ENCODE measurements at regions not wholly inside any gene's neighbourhood (a gene's known extent, or its start where the extent isn't known, plus 50 kb on each side); places are given as distances from the start of the nearest gene placed in this dataset.

DNA sequence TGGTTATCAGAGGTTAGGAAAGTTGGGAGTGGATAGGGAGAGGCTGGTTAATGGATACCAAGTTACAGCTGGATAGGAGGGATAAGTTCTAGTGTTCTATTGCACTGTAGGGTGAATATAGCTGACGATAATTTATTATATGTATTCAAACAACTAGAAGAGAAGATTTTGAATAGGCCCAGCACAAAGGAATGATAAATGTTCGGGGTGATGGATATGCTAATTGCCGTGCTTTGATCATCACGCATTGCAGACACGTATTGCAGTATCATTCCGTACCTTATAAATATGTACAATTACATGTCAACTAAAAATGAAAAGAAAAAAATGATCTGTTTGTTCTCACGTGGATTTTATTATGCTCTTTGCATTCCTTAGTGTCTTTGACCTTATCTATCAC, 369.2 kb upstream of the PKDCC start:
- WGBS, result 87% methylated on average over 3 of the region's 7 CpGs
- Histone ChIP-seq H3K36me3 (ENCODE audit: insufficient read depth, low read length) (no peaks in the 10 kb centered on the region), H3K9me3 (ENCODE audit: insufficient read depth, low read depth, low read length) (no peaks in the 10 kb centered on the region)

DNA sequence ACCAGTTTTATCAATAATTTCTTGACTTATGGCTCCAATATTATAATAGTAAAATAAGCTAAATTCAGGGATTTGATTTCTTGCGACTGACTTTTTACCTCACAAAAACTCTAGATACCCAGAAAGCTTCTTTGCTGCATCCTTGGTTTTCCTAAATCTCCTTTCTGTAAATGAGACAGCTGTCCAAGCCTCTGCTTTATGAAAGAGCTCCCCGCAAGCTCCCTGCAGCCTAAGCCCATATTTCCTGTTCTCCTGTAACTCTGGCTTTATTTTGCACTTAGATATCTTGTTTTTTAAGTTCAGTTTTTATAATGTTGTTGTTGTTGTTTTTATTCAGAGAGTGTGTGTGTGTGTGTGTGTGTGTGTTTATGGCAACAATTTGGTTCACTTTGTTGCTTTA, 361.7 kb upstream of the PKDCC start:
- no peaks in the 10 kb centered on the region for H3K9me3 ChIP-seq (ENCODE audit: insufficient read depth, low read depth, low read length)
- H3K4me3 ChIP-seq (ENCODE audit: low read length), result no peak overlapping the region
- no peaks in the 10 kb centered on the region for H3K4me1 ChIP-seq (ENCODE audit: insufficient read depth, low read length)
- no peak overlapping the region for H3K9ac ChIP-seq (ENCODE audit: low read depth, low read length)
- 94% methylated on average over 2 of the region's 2 CpGs for WGBS
- H3K36me3 ChIP-seq (ENCODE audit: insufficient read depth, low read length), result no peaks in the 10 kb centered on the region
- H3K27me3 ChIP-seq (ENCODE audit: insufficient read depth, low read length), result no peaks in the 10 kb centered on the region
- H3K27ac ChIP-seq (ENCODE audit: low read depth, low read length), result no peak overlapping the region

More for the DNA sequence above, 369.2 kb upstream of the PKDCC start:
- H3K4me3 ChIP-seq (ENCODE audit: low read length), result no peak overlapping the region
- H3K4me1 ChIP-seq (ENCODE audit: insufficient read depth, low read length), result no peaks in the 10 kb centered on the region
- H3K27ac ChIP-seq (ENCODE audit: low read depth, low read length), result no peak overlapping the region
- no peak overlapping the region for H3K9ac ChIP-seq (ENCODE audit: low read depth, low read length)
- no peaks in the 10 kb centered on the region for H3K27me3 ChIP-seq (ENCODE audit: insufficient read depth, low read length)

GRCh38 chr2:41691561-41691960, 356.3 kb upstream of the PKDCC start:
- H3K27ac ChIP-seq (ENCODE audit: low read depth, low read length), result no peak overlapping the region
- no peaks in the 10 kb centered on the region for H3K27me3 ChIP-seq (ENCODE audit: insufficient read depth, low read length)
- 85% methylated on average over 1 of the region's 1 CpG for WGBS
- no peaks in the 10 kb centered on the region for H3K9me3 ChIP-seq (ENCODE audit: insufficient read depth, low read depth, low read length)
- no peaks in the 10 kb centered on the region for H3K4me1 ChIP-seq (ENCODE audit: insufficient read depth, low read length)
- H3K36me3 ChIP-seq (ENCODE audit: insufficient read depth, low read length), result no peaks in the 10 kb centered on the region
- H3K4me3 ChIP-seq (ENCODE audit: low read length), result no peak overlapping the region
- H3K9ac ChIP-seq (ENCODE audit: low read depth, low read length), result no peak overlapping the region

DNA sequence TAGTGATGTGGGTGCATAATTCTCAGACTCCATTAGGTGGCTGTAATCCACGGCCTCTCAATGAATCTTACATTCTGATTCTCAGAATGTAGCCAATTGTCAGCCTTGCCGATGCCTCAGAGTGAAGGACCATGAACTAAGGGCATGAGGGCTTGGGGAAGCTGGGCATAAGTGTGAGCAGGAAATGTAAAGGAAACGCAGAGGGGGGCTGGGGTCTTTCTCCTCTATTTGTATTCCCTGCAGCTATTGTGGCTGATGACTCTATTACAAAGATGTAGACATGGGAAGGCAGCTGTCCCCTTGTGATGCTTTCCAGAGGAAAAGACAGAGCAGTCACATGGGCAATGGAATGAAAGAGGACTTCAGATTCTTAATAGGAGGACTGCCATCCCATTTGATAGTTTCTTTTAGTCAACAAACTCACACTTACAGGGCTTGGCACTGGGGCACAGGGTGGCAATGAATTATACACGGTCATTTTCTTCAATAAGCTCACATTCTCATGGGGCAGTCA, 353.2 kb upstream of the PKDCC start:
- H3K4me1 ChIP-seq (ENCODE audit: insufficient read depth, low read length), result no peaks in the 10 kb centered on the region
- 96% methylated on average over 4 of the region's 4 CpGs for WGBS
- no peak overlapping the region for H3K4me3 ChIP-seq (ENCODE audit: low read length)
- no peaks in the 10 kb centered on the region for H3K9me3 ChIP-seq (ENCODE audit: insufficient read depth, low read depth, low read length)
- H3K27ac ChIP-seq (ENCODE audit: low read depth, low read length), result no peak overlapping the region
- no peaks in the 10 kb centered on the region for H3K27me3 ChIP-seq (ENCODE audit: insufficient read depth, low read length)
- H3K36me3 ChIP-seq (ENCODE audit: insufficient read depth, low read length), result no peaks in the 10 kb centered on the region
- H3K9ac ChIP-seq (ENCODE audit: low read depth, low read length), result no peak overlapping the region

DNA sequence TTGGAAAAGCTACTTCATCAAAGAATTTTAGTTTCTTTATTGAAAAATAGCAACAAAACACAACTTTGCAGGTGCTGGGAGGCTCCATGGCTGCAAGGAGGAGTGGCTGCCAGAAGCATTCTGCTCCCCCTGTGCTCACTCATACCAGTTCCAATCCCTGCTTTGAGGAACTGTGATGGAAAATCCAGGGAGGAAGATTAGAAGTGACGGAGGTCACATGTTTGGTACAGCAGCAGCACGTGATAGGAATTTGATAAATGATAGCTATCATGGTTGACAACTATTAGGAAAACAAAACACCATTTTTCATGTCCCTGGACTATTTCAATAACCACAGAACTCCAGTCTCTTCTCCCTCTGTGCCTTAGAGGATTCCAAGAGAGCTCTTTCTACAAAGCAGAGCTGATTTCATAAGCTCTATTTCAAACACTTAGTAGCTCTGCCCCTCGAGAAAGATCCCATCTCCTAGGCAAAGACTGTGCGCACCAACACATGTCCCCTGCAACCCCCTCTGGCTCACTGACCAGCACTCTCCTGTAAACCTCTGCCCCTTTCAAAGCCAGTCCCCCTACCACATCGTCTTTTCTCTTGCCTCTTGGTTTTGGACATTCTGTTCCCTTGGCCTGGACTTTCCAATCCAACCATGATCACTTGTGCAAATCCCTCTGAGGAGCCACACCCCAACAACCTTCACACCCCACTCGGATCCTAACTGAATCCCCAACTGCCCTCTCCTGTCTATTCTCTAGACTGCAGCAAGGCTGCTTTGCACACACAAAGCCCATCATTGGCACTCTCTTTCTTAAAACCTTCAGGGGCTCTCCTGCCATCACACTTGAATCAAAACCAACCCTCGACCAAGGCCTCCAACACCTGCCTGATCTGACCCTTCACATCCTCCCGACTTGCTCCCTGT, 352.4 kb upstream of the PKDCC start:
- H3K4me3 ChIP-seq (ENCODE audit: low read length), result no peak overlapping the region
- H3K27ac ChIP-seq (ENCODE audit: low read depth, low read length), result no peak overlapping the region
- WGBS, result 88% methylated on average over 8 of the region's 8 CpGs
- no peak overlapping the region for H3K9ac ChIP-seq (ENCODE audit: low read depth, low read length)
- no peaks in the 10 kb centered on the region for H3K9me3 ChIP-seq (ENCODE audit: insufficient read depth, low read depth, low read length)
- H3K27me3 ChIP-seq (ENCODE audit: insufficient read depth, low read length), result no peaks in the 10 kb centered on the region
- H3K36me3 ChIP-seq (ENCODE audit: insufficient read depth, low read length), result no peaks in the 10 kb centered on the region
- H3K4me1 ChIP-seq (ENCODE audit: insufficient read depth, low read length), result no peaks in the 10 kb centered on the region

- no peak overlapping the region for H3K27ac ChIP-seq (ENCODE audit: low read depth, low read length)
Observed at GRCh38 chr2:41697389-41697788, 350.4 kb upstream of the PKDCC start.

DNA sequence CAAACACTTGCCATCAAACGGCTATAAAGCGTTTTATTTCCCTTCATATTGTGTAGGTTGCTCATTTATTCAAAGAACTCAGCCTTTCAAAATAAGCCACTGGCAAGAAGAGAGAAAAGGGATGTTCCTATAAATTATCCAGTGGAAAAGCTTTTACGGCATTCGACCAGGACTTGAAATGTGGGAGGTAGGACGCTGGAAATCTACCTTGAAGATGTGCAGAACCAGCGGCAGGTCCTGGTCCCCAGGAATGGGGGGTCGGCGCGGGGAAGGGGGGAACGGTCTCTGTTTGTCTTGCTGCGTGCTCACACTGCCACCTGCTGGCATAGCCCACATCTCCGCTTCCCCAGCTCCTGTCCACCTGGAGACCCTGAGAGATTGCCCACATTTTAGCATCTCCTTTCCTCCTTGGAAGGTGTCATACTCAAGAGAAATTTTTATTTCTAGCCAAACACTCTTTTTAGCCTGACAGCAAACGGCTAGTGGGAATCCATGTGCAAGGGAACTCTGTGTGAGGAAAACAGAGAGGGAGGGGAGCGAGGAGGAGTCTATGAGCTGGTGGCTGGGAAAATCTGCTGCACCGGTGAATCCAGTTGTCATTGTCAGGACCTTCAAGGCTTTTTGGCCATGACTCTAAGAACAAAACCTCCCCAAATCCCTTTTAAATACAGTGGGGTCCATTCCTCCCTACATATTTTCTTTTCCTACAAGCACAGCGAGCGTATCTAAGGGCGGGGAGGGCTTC, 349.0 kb upstream of the PKDCC start:
- H3K4me1 ChIP-seq (ENCODE audit: insufficient read depth, low read length), result no peaks in the 10 kb centered on the region
- H3K9me3 ChIP-seq (ENCODE audit: insufficient read depth, low read depth, low read length), result no peaks in the 10 kb centered on the region
- H3K27me3 ChIP-seq (ENCODE audit: insufficient read depth, low read length), result no peaks in the 10 kb centered on the region
- no peaks in the 10 kb centered on the region for H3K36me3 ChIP-seq (ENCODE audit: insufficient read depth, low read length)
- WGBS, result 48% methylated on average over 18 of the region's 18 CpGs
- no peak overlapping the region for H3K4me3 ChIP-seq (ENCODE audit: low read length)
- no peak overlapping the region for H3K27ac ChIP-seq (ENCODE audit: low read depth, low read length)
- H3K9ac ChIP-seq (ENCODE audit: low read depth, low read length), result no peak overlapping the region

More at GRCh38 chr2:41697389-41697788, 350.4 kb upstream of the PKDCC start:
- WGBS, result 96% methylated on average over 36 of the region's 36 CpGs
- Histone ChIP-seq H3K27me3 (ENCODE audit: insufficient read depth, low read length) (no peaks in the 10 kb centered on the region), H3K4me3 (ENCODE audit: low read length) (no peak overlapping the region), H3K36me3 (ENCODE audit: insufficient read depth, low read length) (no peaks in the 10 kb centered on the region), H3K9ac (ENCODE audit: low read depth, low read length) (no peak overlapping the region), H3K9me3 (ENCODE audit: insufficient read depth, low read depth, low read length) (no peaks in the 10 kb centered on the region), H3K4me1 (ENCODE audit: insufficient read depth, low read length) (no peaks in the 10 kb centered on the region)

DNA sequence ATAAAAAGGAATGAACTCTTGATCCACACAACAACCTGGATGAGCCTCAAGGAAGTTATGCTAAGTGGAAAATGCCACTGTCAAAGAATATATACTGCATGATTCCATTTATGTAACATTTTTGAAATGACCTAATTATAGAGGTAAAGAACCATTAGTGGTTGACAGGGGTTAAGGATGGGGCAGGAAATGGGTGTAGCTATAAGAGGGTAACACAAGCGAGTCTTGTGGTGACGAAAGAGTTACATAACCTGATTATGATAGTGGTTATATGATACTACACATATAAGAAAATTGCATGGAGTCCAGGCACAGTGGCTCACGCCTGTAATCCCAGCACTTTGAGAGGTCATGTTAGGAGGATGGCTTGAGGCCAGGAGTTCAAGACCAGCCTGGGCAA, 346.6 kb upstream of the PKDCC start:
- 88% methylated on average over 2 of the region's 3 CpGs for WGBS
- no peak overlapping the region for H3K27ac ChIP-seq (ENCODE audit: low read depth, low read length)
- no peaks in the 10 kb centered on the region for H3K36me3 ChIP-seq (ENCODE audit: insufficient read depth, low read length)
- no peaks in the 10 kb centered on the region for H3K4me1 ChIP-seq (ENCODE audit: insufficient read depth, low read length)
- no peaks in the 10 kb centered on the region for H3K9me3 ChIP-seq (ENCODE audit: insufficient read depth, low read depth, low read length)
- H3K9ac ChIP-seq (ENCODE audit: low read depth, low read length), result no peak overlapping the region
- H3K4me3 ChIP-seq (ENCODE audit: low read length), result no peak overlapping the region
- H3K27me3 ChIP-seq (ENCODE audit: insufficient read depth, low read length), result no peaks in the 10 kb centered on the region

DNA sequence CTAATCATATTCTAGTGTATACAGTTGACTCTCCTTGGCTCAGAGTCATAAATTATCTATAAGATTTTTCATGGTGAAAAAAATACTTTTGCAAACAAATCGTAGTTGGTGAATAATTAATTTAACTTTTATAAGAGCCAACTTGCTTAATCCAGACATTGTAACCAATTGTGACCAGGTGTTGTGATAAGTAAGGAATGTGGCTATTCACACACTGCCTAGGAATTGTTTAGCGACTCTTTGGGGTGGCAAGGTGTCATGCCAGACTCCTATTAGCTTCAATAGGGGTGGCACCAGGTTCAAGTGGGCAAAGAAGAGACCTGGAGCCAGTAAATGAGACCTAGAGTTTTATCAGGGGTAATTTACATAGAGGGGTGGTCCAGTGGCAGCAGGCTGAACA, 344.7 kb upstream of the PKDCC start:
- Histone ChIP-seq H3K36me3 (ENCODE audit: insufficient read depth, low read length) (no peaks in the 10 kb centered on the region), H3K27me3 (ENCODE audit: insufficient read depth, low read length) (no peaks in the 10 kb centered on the region), H3K9ac (ENCODE audit: low read depth, low read length) (no peak overlapping the region), H3K9me3 (ENCODE audit: insufficient read depth, low read depth, low read length) (no peaks in the 10 kb centered on the region), H3K4me1 (ENCODE audit: insufficient read depth, low read length) (no peaks in the 10 kb centered on the region), H3K4me3 (ENCODE audit: low read length) (no peak overlapping the region), H3K27ac (ENCODE audit: low read depth, low read length) (no peak overlapping the region)
- 81% methylated on average over 1 of the region's 2 CpGs for WGBS

GRCh38 chr2:41705634-41706033, 342.2 kb upstream of the PKDCC start:
- H3K9ac ChIP-seq (ENCODE audit: low read depth, low read length), result no peak overlapping the region
- no peak overlapping the region for H3K4me3 ChIP-seq (ENCODE audit: low read length)
- no peaks in the 10 kb centered on the region for H3K4me1 ChIP-seq (ENCODE audit: insufficient read depth, low read length)
- no peaks in the 10 kb centered on the region for H3K36me3 ChIP-seq (ENCODE audit: insufficient read depth, low read length)
- no peak overlapping the region for H3K27ac ChIP-seq (ENCODE audit: low read depth, low read length)
- no peaks in the 10 kb centered on the region for H3K9me3 ChIP-seq (ENCODE audit: insufficient read depth, low read depth, low read length)
- H3K27me3 ChIP-seq (ENCODE audit: insufficient read depth, low read length), result no peaks in the 10 kb centered on the region
- 89% methylated on average over 4 of the region's 4 CpGs for WGBS

- Histone ChIP-seq H3K27me3 (ENCODE audit: insufficient read depth, low read length) (no peaks in the 10 kb centered on the region), H3K27ac (ENCODE audit: low read depth, low read length) (no peak overlapping the region), H3K9me3 (ENCODE audit: insufficient read depth, low read depth, low read length) (no peaks in the 10 kb centered on the region), H3K4me1 (ENCODE audit: insufficient read depth, low read length) (no peaks in the 10 kb centered on the region), H3K36me3 (ENCODE audit: insufficient read depth, low read length) (no peaks in the 10 kb centered on the region), H3K9ac (ENCODE audit: low read depth, low read length) (no peak overlapping the region), H3K4me3 (ENCODE audit: low read length) (no peak overlapping the region)
- 94% methylated on average over 2 of the region's 2 CpGs for WGBS
Observed at GRCh38 chr2:41706286-41706685, 341.5 kb upstream of the PKDCC start.

Data from HUES64 (cell line).